Stimulated activated CD4-positive, alpha-beta T cell treated with anti-CD3 and anti-CD28 coated beads, Interleukin-4, amount 100 ng/mL, for 4 hours (primary cell): ENCODE measurements at regions not wholly inside any gene's neighbourhood (a gene's known extent, or its start where the extent isn't known, plus 50 kb on each side); places are given as distances from the start of the nearest gene placed in this dataset.

Source experiments
- DNase-seq, 2 experiments: peaks; one replicate each; pipeline ENCODE4 v3.0.0-alpha.2; 2020

DNA sequence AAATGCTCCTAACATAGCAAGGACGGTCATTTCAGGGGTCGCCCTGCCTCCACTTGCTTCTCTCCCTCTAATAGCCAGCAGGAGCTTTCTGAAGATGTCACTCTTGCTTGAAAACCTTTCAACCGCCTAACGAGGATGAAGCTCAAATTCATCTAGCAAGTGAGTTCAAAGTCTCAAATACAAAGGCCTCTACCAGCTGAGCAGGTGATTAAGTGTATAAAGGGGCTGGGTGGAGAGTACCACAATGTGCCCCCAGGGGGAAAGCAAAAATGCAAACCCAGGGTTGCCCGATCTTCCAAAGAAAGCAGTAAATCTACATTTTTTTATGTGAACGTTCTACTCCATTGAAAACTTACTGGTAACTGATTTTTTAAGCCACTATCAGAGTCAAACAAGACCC is 50.4 kb upstream of the GRIP2 start:
- DNase-seq, result no peak

- no peak for DNase-seq
Measured at GRCh38 chr3:14592390-14592789, 52.2 kb upstream of the GRIP2 start.

DNA sequence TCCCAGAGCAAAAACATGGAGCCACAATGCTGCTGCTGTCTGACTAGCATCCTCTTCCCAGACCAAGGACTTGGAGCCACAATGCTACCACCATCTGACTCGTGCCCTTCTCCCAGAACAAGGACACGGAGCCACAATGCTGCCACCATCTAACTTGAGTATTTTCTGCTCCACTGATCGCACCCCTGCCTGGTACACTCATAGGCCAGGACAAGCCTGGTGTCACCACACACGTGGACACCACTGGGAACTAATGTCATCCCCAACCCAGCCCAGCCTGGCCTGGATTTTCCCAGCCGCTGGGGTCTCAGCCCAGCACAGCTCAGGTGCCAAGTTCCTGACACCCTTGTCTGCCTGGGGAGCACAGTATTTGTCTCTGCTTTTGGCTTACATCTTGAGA is 52.7 kb upstream of the GRIP2 start:
- DNase-seq, result no peak

GRCh38 chr3:14594234-14594633 is 54.1 kb upstream of the GRIP2 start:
- DNase-seq, result no peak

GRCh38 chr3:14595561-14595960 is 55.4 kb upstream of the GRIP2 start:
- DNase-seq, result no peak

GRCh38 chr3:14597266-14597665 is 54.3 kb upstream of the CCDC174 start:
- DNase-seq, result no peak

GRCh38 chr3:14598143-14598569 is 53.4 kb upstream of the CCDC174 start:
- peak; percentile 9 to 40 for DNase-seq

DNA sequence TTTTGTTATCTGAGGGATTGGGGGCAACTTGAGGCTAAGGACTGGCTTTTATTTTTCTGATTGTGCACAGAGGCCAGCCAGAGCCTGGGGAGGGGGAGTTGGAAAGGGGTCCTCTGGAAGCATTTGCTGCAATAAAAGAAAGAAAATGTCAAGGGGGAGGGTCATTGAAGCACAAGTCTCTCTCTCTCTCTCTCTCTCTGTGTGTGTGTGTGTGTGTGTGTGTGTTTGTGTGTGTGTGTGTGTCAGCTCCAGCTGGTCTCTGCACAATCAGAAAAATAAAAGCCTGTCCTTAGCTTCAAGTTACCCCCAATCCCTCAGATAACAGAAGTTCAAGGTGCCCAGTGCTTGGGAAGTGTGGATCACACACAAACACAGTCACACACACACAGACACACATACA is 52.1 kb upstream of the CCDC174 start:
- no peak for DNase-seq

DNA sequence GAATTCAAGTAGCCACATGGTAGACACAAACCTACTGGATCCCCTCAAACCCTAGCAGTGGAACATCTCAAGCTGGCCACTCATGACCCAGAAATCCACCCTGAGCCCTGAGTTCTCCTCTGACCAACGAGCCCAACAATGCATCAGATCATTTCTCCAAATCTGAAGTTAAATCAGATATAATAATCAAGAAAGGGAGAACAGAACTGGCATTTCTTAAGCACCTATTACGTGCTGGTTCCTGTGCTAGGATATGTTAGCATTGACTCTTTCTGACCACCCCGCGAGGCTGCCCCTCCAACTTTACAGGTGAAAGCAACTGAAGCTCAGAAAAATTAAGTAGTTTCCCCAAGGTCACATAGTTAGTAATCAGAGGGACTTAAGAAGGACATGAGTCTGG is 51.5 kb upstream of the CCDC174 start:
- no peak for DNase-seq

- no peak for DNase-seq
Measured at GRCh38 chr3:14600856-14601610, 50.5 kb upstream of the CCDC174 start.

- DNase-seq, result no peak
Measured at GRCh38 chr3:14601692-14602005, 49.9 kb upstream of the CCDC174 start.
